SU-DHL-6 (cell line): ENCODE measurements at regions not wholly inside any gene's neighbourhood (a gene's known extent, or its start where the extent isn't known, plus 50 kb on each side); places are given as distances from the start of the nearest gene placed in this dataset.

Experiments
- EZH2phosphoT487 ChIP-seq: fragments of 200-600 bp; sonication (generic), shearing (Covaris generic); conservative IDR thresholded peaks from 2 replicates; pipeline ENCODE4 v1.6.1; 2018; ENCODE audit warnings: mild to moderate bottlenecking, antibody characterized with exemption, low read length, moderate library complexity, mixed read lengths
- TF ChIP-seq, protein P1 (sequence below): fragments of 200-600 bp; sonication (generic); IDR thresholded peaks from one replicate; pipeline ENCODE4 v1.5.1; 2017; ENCODE audit warnings: antibody characterized with exemption, mild to moderate bottlenecking, low read length, moderate library complexity; ENCODE audit not compliant: insufficient read depth, poor library complexity, severe bottlenecking

GRCh38 chr13:76289558-76289957, 596.6 kb downstream of the KCTD12 start:
- TF ChIP-seq, protein P1, sequence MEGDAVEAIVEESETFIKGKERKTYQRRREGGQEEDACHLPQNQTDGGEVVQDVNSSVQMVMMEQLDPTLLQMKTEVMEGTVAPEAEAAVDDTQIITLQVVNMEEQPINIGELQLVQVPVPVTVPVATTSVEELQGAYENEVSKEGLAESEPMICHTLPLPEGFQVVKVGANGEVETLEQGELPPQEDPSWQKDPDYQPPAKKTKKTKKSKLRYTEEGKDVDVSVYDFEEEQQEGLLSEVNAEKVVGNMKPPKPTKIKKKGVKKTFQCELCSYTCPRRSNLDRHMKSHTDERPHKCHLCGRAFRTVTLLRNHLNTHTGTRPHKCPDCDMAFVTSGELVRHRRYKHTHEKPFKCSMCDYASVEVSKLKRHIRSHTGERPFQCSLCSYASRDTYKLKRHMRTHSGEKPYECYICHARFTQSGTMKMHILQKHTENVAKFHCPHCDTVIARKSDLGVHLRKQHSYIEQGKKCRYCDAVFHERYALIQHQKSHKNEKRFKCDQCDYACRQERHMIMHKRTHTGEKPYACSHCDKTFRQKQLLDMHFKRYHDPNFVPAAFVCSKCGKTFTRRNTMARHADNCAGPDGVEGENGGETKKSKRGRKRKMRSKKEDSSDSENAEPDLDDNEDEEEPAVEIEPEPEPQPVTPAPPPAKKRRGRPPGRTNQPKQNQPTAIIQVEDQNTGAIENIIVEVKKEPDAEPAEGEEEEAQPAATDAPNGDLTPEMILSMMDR = no peak
- no peak for TF ChIP-seq EZH2phosphoT487
